Neural cell (in vitro differentiated cells): ENCODE measurements at regions not wholly inside any gene's neighbourhood (a gene's known extent, or its start where the extent isn't known, plus 50 kb on each side); places are given as distances from the start of the nearest gene placed in this dataset.

Experiments
- H2AFZ ChIP-seq: fragments of 200-600, 300-800 bp; sonication (generic), shearing (Covaris generic); 2 replicates; pipeline ENCODE4 v1.6.0; 2014; ENCODE audit warnings: low read depth, mild to moderate bottlenecking, antibody characterized with exemption, low read length, moderate library complexity
- H3F3A ChIP-seq: fragments of 200-600 bp; shearing (Covaris generic); 2 replicates; pipeline ENCODE4 v1.6.1; 2016; ENCODE audit warnings: mild to moderate bottlenecking, moderate library complexity, mixed read lengths, antibody characterized with exemption, low read length; ENCODE audit not compliant: insufficient read depth, poor library complexity, severe bottlenecking
- H3K27ac ChIP-seq: fragments of 200-600, 300-800 bp; sonication (generic), shearing (Covaris generic); 2 replicates; pipeline ENCODE4 v1.5.1; 2014; ENCODE audit warnings: mild to moderate bottlenecking, low read length, moderate library complexity
- H3K27me3 ChIP-seq: fragments of 300-800, 200-600 bp; sonication (generic), shearing (Covaris generic); 2 replicates; pipeline ENCODE4 v1.6.0; 2014; ENCODE audit warnings: mild to moderate bottlenecking, low read depth, low read length, moderate library complexity; ENCODE audit not compliant: insufficient read depth
- H3K36me3 ChIP-seq: fragments of 300-800, 200-600 bp; sonication (generic), shearing (Covaris generic); 2 replicates; pipeline ENCODE4 v1.5.1; 2014; ENCODE audit warnings: mild to moderate bottlenecking, antibody characterized with exemption, low read length, moderate library complexity; ENCODE audit not compliant: insufficient read depth
- H3K4me2 ChIP-seq: fragments of 300-800, 200-600 bp; sonication (generic), shearing (Covaris generic); 2 replicates; pipeline ENCODE4 v1.6.0; 2014; ENCODE audit warnings: mild to moderate bottlenecking, low read length
- H3K4me3 ChIP-seq: fragments of 300-800, 200-600 bp; sonication (generic), shearing (Covaris generic); 2 replicates; pipeline ENCODE4 v1.5.1; 2014; ENCODE audit warnings: mild to moderate bottlenecking, low read length, moderate library complexity
- H3K79me2 ChIP-seq: fragments of 200-600 bp; shearing (Covaris generic); replicated peaks from 2 replicates; pipeline ENCODE4 v1.6.0; 2014; ENCODE audit warnings: mild to moderate bottlenecking, low read length, moderate library complexity; ENCODE audit not compliant: insufficient read depth
- H3K9ac ChIP-seq: fragments of 300-800, 200-600 bp; sonication (generic), shearing (Covaris generic); 2 replicates; pipeline ENCODE4 v1.6.1; 2016; ENCODE audit warnings: mild to moderate bottlenecking, low read length, mixed read lengths
- H3K9me2 ChIP-seq: fragments of 200-600 bp; shearing (Covaris generic); 2 replicates; pipeline ENCODE4 v1.6.1; 2016; ENCODE audit warnings: mild to moderate bottlenecking, low read length, mixed read lengths; ENCODE audit not compliant: insufficient read depth
- H3K9me3 ChIP-seq: fragments of 200-600, 300-800 bp; sonication (generic), shearing (Covaris generic); 2 replicates; pipeline ENCODE4 v1.6.1; 2016; ENCODE audit warnings: mild to moderate bottlenecking, mixed run types, low read length, moderate library complexity, mixed read lengths
- H4K20me1 ChIP-seq: fragments of 200-600 bp; shearing (Covaris generic); 2 replicates; pipeline ENCODE4 v1.6.1; 2016; ENCODE audit warnings: mild to moderate bottlenecking, mixed run types; ENCODE audit not compliant: insufficient read depth
- EP300 ChIP-seq: fragments of 450-650 bp; conservative IDR thresholded peaks from 2 replicates; pipeline ENCODE4 v1.6.1; 2014; ENCODE audit warnings: antibody characterized with exemption, mild to moderate bottlenecking, moderate library complexity; ENCODE audit not compliant: poor library complexity, severe bottlenecking
- EZH2 ChIP-seq: fragments of 200-600, 300-800 bp; shearing (Covaris generic), sonication (generic); IDR thresholded peaks from 2 replicates; pipeline ENCODE4 v1.6.1; 2014; ENCODE audit warnings: antibody characterized with exemption, low read length, borderline replicate concordance, mild to moderate bottlenecking; ENCODE audit not compliant: insufficient read depth, poor library complexity, severe bottlenecking
- MXI1 ChIP-seq: fragments of 450-650 bp; conservative IDR thresholded peaks from 2 replicates; pipeline ENCODE4 v1.6.1; 2014; ENCODE audit warnings: antibody characterized with exemption, mild to moderate bottlenecking; ENCODE audit not compliant: poor library complexity, severe bottlenecking
- POLR2AphosphoS5 ChIP-seq: IDR thresholded peaks from 2 replicates; pipeline ENCODE4 v1.6.1; 2012
- RAD21 ChIP-seq: fragments of 450-650 bp; conservative IDR thresholded peaks from 2 replicates; pipeline ENCODE4 v1.6.1; 2014; ENCODE audit warnings: antibody characterized with exemption, mild to moderate bottlenecking, moderate library complexity
- SMC3 ChIP-seq: fragments of 450-650 bp; conservative IDR thresholded peaks from 2 replicates; pipeline ENCODE4 v1.6.1; 2014; ENCODE audit warnings: antibody characterized with exemption, mild to moderate bottlenecking, moderate library complexity; ENCODE audit not compliant: poor library complexity
- TAF1 ChIP-seq: IDR thresholded peaks from 2 replicates; pipeline ENCODE4 v1.6.1; 2012; ENCODE audit warnings: low read depth
- TF ChIP-seq, protein P1 (sequence below): IDR thresholded peaks from 2 replicates; pipeline ENCODE4 v1.6.1; 2012; ENCODE audit warnings: borderline replicate concordance
- TF ChIP-seq, protein P2 (sequence below): fragments of 450-650 bp; IDR thresholded peaks from 2 replicates; pipeline ENCODE4 v1.5.1; 2014; ENCODE audit warnings: antibody characterized with exemption, mild to moderate bottlenecking, moderate library complexity; ENCODE audit not compliant: poor library complexity, severe bottlenecking

DNA sequence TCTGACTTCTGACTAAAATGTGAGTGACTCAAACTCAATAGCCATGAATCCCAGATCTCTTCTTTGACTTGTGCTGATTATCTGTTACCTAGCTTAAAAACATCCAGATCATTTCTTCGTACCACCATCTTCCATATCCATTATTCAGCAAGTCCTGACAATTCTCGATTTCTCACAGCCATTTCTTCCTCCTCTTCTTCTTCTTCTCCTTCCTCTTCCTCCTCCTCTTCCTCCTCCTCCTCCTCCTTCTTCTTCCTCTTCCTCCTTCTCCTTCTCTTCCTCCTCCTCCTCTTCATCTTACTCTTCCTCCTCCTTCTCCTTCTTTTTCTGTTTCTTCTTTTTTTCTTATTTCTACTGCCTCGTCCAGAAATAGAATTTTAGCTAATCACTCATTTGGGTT is 77.0 kb upstream of the MAP1B start:
- H3K27ac ChIP-seq = no peak overlapping the region
- TF ChIP-seq EP300 (no peak), POLR2AphosphoS5 (no peak), MXI1 (no peak), SMC3 (no peak), RAD21 (no peak), EZH2 (no peak), TAF1 (no peak)
- TF ChIP-seq, protein P1, sequence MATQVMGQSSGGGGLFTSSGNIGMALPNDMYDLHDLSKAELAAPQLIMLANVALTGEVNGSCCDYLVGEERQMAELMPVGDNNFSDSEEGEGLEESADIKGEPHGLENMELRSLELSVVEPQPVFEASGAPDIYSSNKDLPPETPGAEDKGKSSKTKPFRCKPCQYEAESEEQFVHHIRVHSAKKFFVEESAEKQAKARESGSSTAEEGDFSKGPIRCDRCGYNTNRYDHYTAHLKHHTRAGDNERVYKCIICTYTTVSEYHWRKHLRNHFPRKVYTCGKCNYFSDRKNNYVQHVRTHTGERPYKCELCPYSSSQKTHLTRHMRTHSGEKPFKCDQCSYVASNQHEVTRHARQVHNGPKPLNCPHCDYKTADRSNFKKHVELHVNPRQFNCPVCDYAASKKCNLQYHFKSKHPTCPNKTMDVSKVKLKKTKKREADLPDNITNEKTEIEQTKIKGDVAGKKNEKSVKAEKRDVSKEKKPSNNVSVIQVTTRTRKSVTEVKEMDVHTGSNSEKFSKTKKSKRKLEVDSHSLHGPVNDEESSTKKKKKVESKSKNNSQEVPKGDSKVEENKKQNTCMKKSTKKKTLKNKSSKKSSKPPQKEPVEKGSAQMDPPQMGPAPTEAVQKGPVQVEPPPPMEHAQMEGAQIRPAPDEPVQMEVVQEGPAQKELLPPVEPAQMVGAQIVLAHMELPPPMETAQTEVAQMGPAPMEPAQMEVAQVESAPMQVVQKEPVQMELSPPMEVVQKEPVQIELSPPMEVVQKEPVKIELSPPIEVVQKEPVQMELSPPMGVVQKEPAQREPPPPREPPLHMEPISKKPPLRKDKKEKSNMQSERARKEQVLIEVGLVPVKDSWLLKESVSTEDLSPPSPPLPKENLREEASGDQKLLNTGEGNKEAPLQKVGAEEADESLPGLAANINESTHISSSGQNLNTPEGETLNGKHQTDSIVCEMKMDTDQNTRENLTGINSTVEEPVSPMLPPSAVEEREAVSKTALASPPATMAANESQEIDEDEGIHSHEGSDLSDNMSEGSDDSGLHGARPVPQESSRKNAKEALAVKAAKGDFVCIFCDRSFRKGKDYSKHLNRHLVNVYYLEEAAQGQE = no peak
- TF ChIP-seq, protein P2, sequence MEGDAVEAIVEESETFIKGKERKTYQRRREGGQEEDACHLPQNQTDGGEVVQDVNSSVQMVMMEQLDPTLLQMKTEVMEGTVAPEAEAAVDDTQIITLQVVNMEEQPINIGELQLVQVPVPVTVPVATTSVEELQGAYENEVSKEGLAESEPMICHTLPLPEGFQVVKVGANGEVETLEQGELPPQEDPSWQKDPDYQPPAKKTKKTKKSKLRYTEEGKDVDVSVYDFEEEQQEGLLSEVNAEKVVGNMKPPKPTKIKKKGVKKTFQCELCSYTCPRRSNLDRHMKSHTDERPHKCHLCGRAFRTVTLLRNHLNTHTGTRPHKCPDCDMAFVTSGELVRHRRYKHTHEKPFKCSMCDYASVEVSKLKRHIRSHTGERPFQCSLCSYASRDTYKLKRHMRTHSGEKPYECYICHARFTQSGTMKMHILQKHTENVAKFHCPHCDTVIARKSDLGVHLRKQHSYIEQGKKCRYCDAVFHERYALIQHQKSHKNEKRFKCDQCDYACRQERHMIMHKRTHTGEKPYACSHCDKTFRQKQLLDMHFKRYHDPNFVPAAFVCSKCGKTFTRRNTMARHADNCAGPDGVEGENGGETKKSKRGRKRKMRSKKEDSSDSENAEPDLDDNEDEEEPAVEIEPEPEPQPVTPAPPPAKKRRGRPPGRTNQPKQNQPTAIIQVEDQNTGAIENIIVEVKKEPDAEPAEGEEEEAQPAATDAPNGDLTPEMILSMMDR = no peak
- H3K27me3 ChIP-seq = no peaks in the 10 kb centered on the region
- no peaks in the 10 kb centered on the region for H4K20me1 ChIP-seq
- peaks cover 5% of the 10 kb centered on the region for H3K79me2 ChIP-seq
- no peak overlapping the region for H3K4me2 ChIP-seq
- H3K9ac ChIP-seq = no peak overlapping the region
- no peaks in the 10 kb centered on the region for H3K9me3 ChIP-seq
- H3K4me3 ChIP-seq = no peak overlapping the region
- peaks cover 6% of the 10 kb centered on the region for H3F3A ChIP-seq
- no peaks in the 10 kb centered on the region for H3K36me3 ChIP-seq
- H2AFZ ChIP-seq = no peak overlapping the region
- no peaks in the 10 kb centered on the region for H3K9me2 ChIP-seq

DNA sequence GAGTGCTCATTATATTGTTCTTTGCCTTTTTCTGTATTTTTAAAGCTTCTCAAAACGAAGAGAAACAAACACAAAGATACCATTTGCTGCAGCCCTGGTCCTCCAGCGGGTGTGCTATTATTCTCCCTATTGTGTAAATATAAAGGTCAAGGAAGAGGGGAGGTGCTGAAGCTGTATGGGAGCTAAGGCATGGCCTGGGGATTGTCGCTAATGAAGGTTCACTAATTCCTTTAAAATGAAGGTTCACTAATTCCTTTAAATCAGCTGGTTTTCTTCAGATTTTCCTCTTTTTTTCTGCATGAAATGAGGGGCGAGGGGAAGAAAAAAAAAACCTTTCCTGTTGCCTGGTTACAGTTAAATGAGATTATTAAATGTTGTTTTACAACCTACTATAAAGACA is 74.5 kb upstream of the MAP1B start:
- TF ChIP-seq EZH2 (no peak), MXI1 (no peak), SMC3 (no peak), EP300 (no peak), TAF1 (no peak), POLR2AphosphoS5 (no peak), RAD21 (no peak)
- TF ChIP-seq, protein P2 = no peak
- TF ChIP-seq, protein P1 = no peak
- Histone ChIP-seq H2AFZ (peak overlapping the region; percentile 27), H3K9me2 (no peaks in the 10 kb centered on the region), H3F3A (peaks cover 7% of the 10 kb centered on the region), H3K27me3 (no peaks in the 10 kb centered on the region), H3K9ac (peak overlapping the region; percentile 28), H4K20me1 (no peaks in the 10 kb centered on the region), H3K4me3 (no peak overlapping the region), H3K79me2 (peaks cover 5% of the 10 kb centered on the region), H3K36me3 (no peaks in the 10 kb centered on the region), H3K4me2 (peak overlapping the region; percentile 44), H3K27ac (peak overlapping the region; percentile 26), H3K9me3 (no peaks in the 10 kb centered on the region)
